Mesothelial cell of epicardium (in vitro differentiated cells): ENCODE measurements at regions not wholly inside any gene's neighbourhood (a gene's known extent, or its start where the extent isn't known, plus 50 kb on each side); places are given as distances from the start of the nearest gene placed in this dataset.

ENCODE experiments used
- DNase-seq, 2 experiments: peaks; one replicate each; pipeline ENCODE4 v3.0.0; 2021; ENCODE audit warnings: low spot score in 2 of 2; ENCODE audit not compliant: unreplicated experiment in 2 of 2
- H3K27ac Mint-ChIP-seq: 2 replicates; pipeline ENCODE4 v1.8.0; 2021; ENCODE audit warnings: mixed read lengths
- H3K27me3 Mint-ChIP-seq: 2 replicates; pipeline ENCODE4 v1.8.0; 2021; ENCODE audit warnings: low read depth, mixed read lengths
- H3K36me3 Mint-ChIP-seq: 2 replicates; pipeline ENCODE4 v1.8.0; 2021; ENCODE audit warnings: mixed read lengths
- H3K4me1 Mint-ChIP-seq: 2 replicates; pipeline ENCODE4 v1.8.0; 2021; ENCODE audit warnings: mixed read lengths
- H3K4me3 Mint-ChIP-seq: 2 replicates; pipeline ENCODE4 v1.8.0; 2021; ENCODE audit warnings: mild to moderate bottlenecking, moderate library complexity, mixed read lengths
- H3K9me3 Mint-ChIP-seq: 2 replicates; pipeline ENCODE4 v1.8.0; 2021; ENCODE audit warnings: mixed read lengths
- CTCF ChIP-seq: fragments of 200-600 bp; sonication (generic); IDR thresholded peaks from one replicate; pipeline ENCODE4 v1.5.0; 2021; ENCODE audit warnings: antibody characterized with exemption; ENCODE audit not compliant: unreplicated experiment

GRCh38 chr11:104584823-104585222 lies 313.4 kb downstream of the CASP12 start:
- no peak overlapping the region for H3K27ac Mint-ChIP-seq
- H3K4me3 Mint-ChIP-seq = no peak overlapping the region
- no peaks in the 10 kb centered on the region for H3K9me3 Mint-ChIP-seq
- H3K27me3 Mint-ChIP-seq = no peaks in the 10 kb centered on the region
- H3K4me1 Mint-ChIP-seq = peaks cover 12% of the 10 kb centered on the region
- TF ChIP-seq CTCF = no peak
- DNase-seq = no peak
- no peaks in the 10 kb centered on the region for H3K36me3 Mint-ChIP-seq

GRCh38 chr11:104583857-104584256 lies 314.4 kb downstream of the CASP12 start:
- DNase-seq = no peak
- no peak for TF ChIP-seq CTCF
- H3K4me1 Mint-ChIP-seq = peaks cover 11% of the 10 kb centered on the region
- peak overlapping the region; percentile 36 for H3K27ac Mint-ChIP-seq
- no peak overlapping the region for H3K4me3 Mint-ChIP-seq
- H3K27me3 Mint-ChIP-seq = no peaks in the 10 kb centered on the region
- no peaks in the 10 kb centered on the region for H3K9me3 Mint-ChIP-seq
- no peaks in the 10 kb centered on the region for H3K36me3 Mint-ChIP-seq

- no peak for DNase-seq
- H3K9me3 Mint-ChIP-seq = no peaks in the 10 kb centered on the region
- TF ChIP-seq CTCF = no peak
- H3K4me3 Mint-ChIP-seq = no peak overlapping the region
- H3K4me1 Mint-ChIP-seq = peaks cover 8% of the 10 kb centered on the region
- no peak overlapping the region for H3K27ac Mint-ChIP-seq
- H3K27me3 Mint-ChIP-seq = no peaks in the 10 kb centered on the region
- no peaks in the 10 kb centered on the region for H3K36me3 Mint-ChIP-seq
Measured at GRCh38 chr11:104582431-104582830, 315.8 kb downstream of the CASP12 start.

- DNase-seq = no peak
- H3K4me3 Mint-ChIP-seq = no peak overlapping the region
- no peaks in the 10 kb centered on the region for H3K36me3 Mint-ChIP-seq
- no peak for TF ChIP-seq CTCF
- H3K4me1 Mint-ChIP-seq = peaks cover 8% of the 10 kb centered on the region
- no peak overlapping the region for H3K27ac Mint-ChIP-seq
- peaks cover 1% of the 10 kb centered on the region for H3K9me3 Mint-ChIP-seq
- H3K27me3 Mint-ChIP-seq = no peaks in the 10 kb centered on the region
Measured at GRCh38 chr11:104581246-104581980, 316.8 kb downstream of the CASP12 start.

GRCh38 chr11:104573441-104573990 lies 324.7 kb downstream of the CASP12 start:
- H3K4me3 Mint-ChIP-seq = no peak overlapping the region
- peaks cover 23% of the 10 kb centered on the region for H3K9me3 Mint-ChIP-seq

More at GRCh38 chr11:104573441-104573990, 324.7 kb downstream of the CASP12 start:
- Mint-ChIP-seq H3K36me3 (peaks cover 10% of the 10 kb centered on the region), H3K4me1 (peaks cover 15% of the 10 kb centered on the region), H3K27me3 (no peaks in the 10 kb centered on the region), H3K27ac (no peak overlapping the region)
- no peak for TF ChIP-seq CTCF
- DNase-seq = no peak
